HEK293 (cell line): ENCODE measurements at regions not wholly inside any gene's neighbourhood (a gene's known extent, or its start where the extent isn't known, plus 50 kb on each side); places are given as distances from the start of the nearest gene placed in this dataset.

Source experiments
- GLI4 ChIP-seq: fragments of 450-650 bp; formaldehyde crosslinking; IDR thresholded peaks from 2 replicates; pipeline ENCODE4 v1.5.1; 2016; ENCODE audit warnings: missing biosample characterization, missing genetic modification characterization
- HOXD13 ChIP-seq: sonication (generic); formaldehyde crosslinking; IDR thresholded peaks from 2 replicates; pipeline ENCODE4 v1.8.0; 2022; ENCODE audit warnings: missing genetic modification reagents, borderline replicate concordance
- ZNF2 ChIP-seq: fragments of 450-650 bp; formaldehyde crosslinking; IDR thresholded peaks from 2 replicates; pipeline ENCODE4 v1.5.1; 2016; ENCODE audit warnings: missing biosample characterization, missing genetic modification characterization
- ZNF274 ChIP-seq, 2 experiments: fragments of 200-500 bp in 1 of 2; fragments of 450-650 bp in 1 of 2; sonication (Bioruptor generic) in 1 of 2; formaldehyde crosslinking in 1 of 2; IDR thresholded peaks; 2 replicates each; pipeline versions ENCODE4 v1.5.1 to v1.6.1; 2014 to 2016; ENCODE audit warnings: borderline replicate concordance in 1 of 2, inconsistent platforms in 1 of 2, low read length in 1 of 2, missing biosample characterization in 1 of 2, missing genetic modification characterization in 1 of 2
- ZNF785 ChIP-seq: fragments of 450-650 bp; formaldehyde crosslinking; IDR thresholded peaks from 2 replicates; pipeline ENCODE4 v1.5.1; 2016; ENCODE audit warnings: missing biosample characterization, missing genetic modification characterization

- TF ChIP-seq GLI4 (tag by site-specific recombination) (no peak), HOXD13 (CRISPR knock-in tag) (no peak), ZNF2 (tag by site-specific recombination) (no peak), ZNF785 (tag by site-specific recombination) (no peak), ZNF274 (IDR thresholded peaks at IDR 0.05; ENCODE audit: low read length) (no peak), ZNF274 (tag by site-specific recombination; IDR thresholded peaks at IDR 0.05; ENCODE audit: borderline replicate concordance) (no peak)
Observed at GRCh38 chr9:78577156-78577906, 280.4 kb downstream of the PSAT1 start.
